ENCODE measurements at regions not wholly inside any gene's neighbourhood (a gene's known extent, or its start where the extent isn't known, plus 50 kb on each side); places are given as distances from the start of the nearest gene placed in this dataset.

DNA sequence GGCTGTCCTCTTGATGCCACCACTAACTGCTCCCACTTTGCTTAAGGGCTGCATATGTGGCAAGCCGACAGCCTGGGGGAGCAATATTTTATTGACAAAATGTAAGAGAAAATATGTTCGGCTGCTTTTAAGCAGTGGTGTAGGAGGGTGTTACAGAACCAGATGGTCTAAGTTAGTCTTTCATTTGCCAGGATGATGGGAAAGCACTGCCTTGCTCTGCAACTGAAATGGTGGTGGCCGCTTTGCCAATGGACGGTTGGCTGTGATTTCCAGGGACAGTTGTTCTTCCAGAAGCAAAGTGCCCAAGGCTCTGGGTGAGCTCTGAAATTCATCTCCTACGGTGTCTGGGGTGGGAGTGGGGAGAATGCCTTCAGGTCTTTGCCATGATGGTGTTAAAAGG lies 469.3 kb downstream of the TOX3 start:
- Histone ChIP-seq H3K27me3 (ENCODE audit: insufficient read depth, poor library complexity, severe bottlenecking) (no peaks in the 10 kb centered on the region), H3K4me3 (replicated peaks; ENCODE audit: insufficient read depth, low read length) (no peak overlapping the region), H3K27ac (replicated peaks) (no peak overlapping the region)
- TF ChIP-seq SPI1 (IDR thresholded peaks at IDR 0.05; ENCODE audit: borderline replicate concordance, low read depth) (no peak), GABPA (IDR thresholded peaks at IDR 0.05; ENCODE audit: low read depth) (no peak), POLR2AphosphoS5 (IDR thresholded peaks at IDR 0.05; ENCODE audit: low read depth) (no peak)
- TF ChIP-seq, protein P1, sequence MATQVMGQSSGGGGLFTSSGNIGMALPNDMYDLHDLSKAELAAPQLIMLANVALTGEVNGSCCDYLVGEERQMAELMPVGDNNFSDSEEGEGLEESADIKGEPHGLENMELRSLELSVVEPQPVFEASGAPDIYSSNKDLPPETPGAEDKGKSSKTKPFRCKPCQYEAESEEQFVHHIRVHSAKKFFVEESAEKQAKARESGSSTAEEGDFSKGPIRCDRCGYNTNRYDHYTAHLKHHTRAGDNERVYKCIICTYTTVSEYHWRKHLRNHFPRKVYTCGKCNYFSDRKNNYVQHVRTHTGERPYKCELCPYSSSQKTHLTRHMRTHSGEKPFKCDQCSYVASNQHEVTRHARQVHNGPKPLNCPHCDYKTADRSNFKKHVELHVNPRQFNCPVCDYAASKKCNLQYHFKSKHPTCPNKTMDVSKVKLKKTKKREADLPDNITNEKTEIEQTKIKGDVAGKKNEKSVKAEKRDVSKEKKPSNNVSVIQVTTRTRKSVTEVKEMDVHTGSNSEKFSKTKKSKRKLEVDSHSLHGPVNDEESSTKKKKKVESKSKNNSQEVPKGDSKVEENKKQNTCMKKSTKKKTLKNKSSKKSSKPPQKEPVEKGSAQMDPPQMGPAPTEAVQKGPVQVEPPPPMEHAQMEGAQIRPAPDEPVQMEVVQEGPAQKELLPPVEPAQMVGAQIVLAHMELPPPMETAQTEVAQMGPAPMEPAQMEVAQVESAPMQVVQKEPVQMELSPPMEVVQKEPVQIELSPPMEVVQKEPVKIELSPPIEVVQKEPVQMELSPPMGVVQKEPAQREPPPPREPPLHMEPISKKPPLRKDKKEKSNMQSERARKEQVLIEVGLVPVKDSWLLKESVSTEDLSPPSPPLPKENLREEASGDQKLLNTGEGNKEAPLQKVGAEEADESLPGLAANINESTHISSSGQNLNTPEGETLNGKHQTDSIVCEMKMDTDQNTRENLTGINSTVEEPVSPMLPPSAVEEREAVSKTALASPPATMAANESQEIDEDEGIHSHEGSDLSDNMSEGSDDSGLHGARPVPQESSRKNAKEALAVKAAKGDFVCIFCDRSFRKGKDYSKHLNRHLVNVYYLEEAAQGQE (IDR thresholded peaks at IDR 0.05; ENCODE audit: insufficient replicate concordance, low read depth): no peak
- TF ChIP-seq, protein P2, sequence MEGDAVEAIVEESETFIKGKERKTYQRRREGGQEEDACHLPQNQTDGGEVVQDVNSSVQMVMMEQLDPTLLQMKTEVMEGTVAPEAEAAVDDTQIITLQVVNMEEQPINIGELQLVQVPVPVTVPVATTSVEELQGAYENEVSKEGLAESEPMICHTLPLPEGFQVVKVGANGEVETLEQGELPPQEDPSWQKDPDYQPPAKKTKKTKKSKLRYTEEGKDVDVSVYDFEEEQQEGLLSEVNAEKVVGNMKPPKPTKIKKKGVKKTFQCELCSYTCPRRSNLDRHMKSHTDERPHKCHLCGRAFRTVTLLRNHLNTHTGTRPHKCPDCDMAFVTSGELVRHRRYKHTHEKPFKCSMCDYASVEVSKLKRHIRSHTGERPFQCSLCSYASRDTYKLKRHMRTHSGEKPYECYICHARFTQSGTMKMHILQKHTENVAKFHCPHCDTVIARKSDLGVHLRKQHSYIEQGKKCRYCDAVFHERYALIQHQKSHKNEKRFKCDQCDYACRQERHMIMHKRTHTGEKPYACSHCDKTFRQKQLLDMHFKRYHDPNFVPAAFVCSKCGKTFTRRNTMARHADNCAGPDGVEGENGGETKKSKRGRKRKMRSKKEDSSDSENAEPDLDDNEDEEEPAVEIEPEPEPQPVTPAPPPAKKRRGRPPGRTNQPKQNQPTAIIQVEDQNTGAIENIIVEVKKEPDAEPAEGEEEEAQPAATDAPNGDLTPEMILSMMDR (IDR thresholded peaks at IDR 0.05; ENCODE audit: insufficient read depth, low read length): no peak
- DNase-seq (ENCODE audit: low read depth in 1 of 2, low spot score in 1 of 2): no peak

DNA sequence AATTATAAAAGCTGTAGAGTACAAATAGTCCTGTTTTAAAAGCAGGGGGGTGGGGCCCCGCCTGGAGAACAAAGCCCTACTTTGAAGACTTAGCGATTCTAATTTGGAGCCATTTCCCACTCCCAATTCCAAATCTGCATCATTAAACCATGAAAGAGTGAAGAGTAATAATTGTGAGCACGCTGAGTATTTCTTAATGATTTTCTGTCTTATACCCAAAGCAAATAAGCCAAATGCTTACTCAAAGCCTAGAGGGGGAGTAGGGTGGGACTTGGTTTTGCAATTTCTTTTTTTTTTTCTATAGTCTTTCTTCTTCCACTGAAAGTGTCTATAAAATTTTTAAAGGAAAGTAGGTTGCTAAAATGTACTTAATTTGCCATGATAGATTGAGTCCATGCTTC lies 470.1 kb downstream of the TOX3 start:
- no peak overlapping the region for H3K27ac ChIP-seq (replicated peaks)
- no peak for DNase-seq (ENCODE audit: low read depth in 1 of 2, low spot score in 1 of 2)
- H3K27me3 ChIP-seq (ENCODE audit: insufficient read depth, poor library complexity, severe bottlenecking): no peaks in the 10 kb centered on the region
- no peak overlapping the region for H3K4me3 ChIP-seq (replicated peaks; ENCODE audit: insufficient read depth, low read length)
- no peak for TF ChIP-seq POLR2AphosphoS5 (IDR thresholded peaks at IDR 0.05; ENCODE audit: low read depth)
- TF ChIP-seq, protein P1 (IDR thresholded peaks at IDR 0.05; ENCODE audit: insufficient replicate concordance, low read depth): no peak
- no peak for TF ChIP-seq SPI1 (IDR thresholded peaks at IDR 0.05; ENCODE audit: borderline replicate concordance, low read depth)
- TF ChIP-seq, protein P2 (IDR thresholded peaks at IDR 0.05; ENCODE audit: insufficient read depth, low read length): no peak

DNA sequence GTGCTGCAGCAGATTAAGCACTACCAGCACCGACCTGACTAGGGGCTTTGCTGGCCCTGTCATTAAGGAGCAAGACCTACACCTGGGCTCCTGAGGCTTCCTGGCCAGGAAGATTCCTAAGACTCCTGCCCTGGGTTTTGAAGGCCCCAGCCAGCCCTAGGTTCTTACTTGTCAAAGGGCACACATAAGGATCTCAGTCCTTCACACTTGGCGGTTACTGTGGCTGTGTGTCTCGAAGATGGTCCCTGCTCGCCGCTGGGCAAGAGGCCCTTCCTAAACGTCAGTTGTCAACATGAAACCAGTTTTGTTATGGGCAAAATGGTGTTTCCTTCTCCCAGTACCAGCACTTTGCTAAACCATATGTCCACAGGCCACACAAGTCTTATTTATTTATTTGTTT lies 470.6 kb downstream of the TOX3 start:
- H3K4me3 ChIP-seq (replicated peaks; ENCODE audit: insufficient read depth, low read length): no peak overlapping the region
- TF ChIP-seq SPI1 (IDR thresholded peaks at IDR 0.05; ENCODE audit: borderline replicate concordance, low read depth) (no peak), POLR2AphosphoS5 (IDR thresholded peaks at IDR 0.05; ENCODE audit: low read depth) (no peak), GABPA (IDR thresholded peaks at IDR 0.05; ENCODE audit: low read depth) (no peak)
- TF ChIP-seq, protein P1 (IDR thresholded peaks at IDR 0.05; ENCODE audit: insufficient replicate concordance, low read depth): no peak
- TF ChIP-seq, protein P2 (IDR thresholded peaks at IDR 0.05; ENCODE audit: insufficient read depth, low read length): no peak
- DNase-seq (ENCODE audit: low read depth in 1 of 2, low spot score in 1 of 2): no peak
- H3K27me3 ChIP-seq (ENCODE audit: insufficient read depth, poor library complexity, severe bottlenecking): no peaks in the 10 kb centered on the region
- H3K27ac ChIP-seq (replicated peaks): no peak overlapping the region

All from HL-60 (cell line).